PC-3 (cell line): ENCODE measurements at regions not wholly inside any gene's neighbourhood (a gene's known extent, or its start where the extent isn't known, plus 50 kb on each side); places are given as distances from the start of the nearest gene placed in this dataset.

ENCODE experiments used
- ATAC-seq: fragments of 200-7000 bp; cut with Tn5 transposase; 2 replicates; pipeline ENCODE4 v1.9.1; 2020; ENCODE audit warnings: mild to moderate bottlenecking, moderate library complexity
- BruUV-seq: library from RNA; stranded (reverse); fragments of 400-500 nt; replicated peaks from 2 replicates; lab custom pipeline; 2021; lab: Mats Ljungman, UMichigan
- CTCF ChIA-PET: fragments of 300-600 bp; sonication (Branson Sonifier 250); formaldehyde crosslinking; loops from one replicate; lab custom pipeline; 2022; ENCODE audit warnings: antibody characterized with exemption; lab: Charles Lee
- POLR2A ChIA-PET: fragments of 300-600 bp; sonication (Branson Sonifier 250); formaldehyde crosslinking; loops from one replicate; lab custom pipeline; 2022; ENCODE audit warnings: antibody characterized with exemption; ENCODE audit not compliant: unreplicated experiment; lab: Charles Lee
- DNase-seq: peaks from one replicate; pipeline ENCODE4 v3.0.0-alpha.2; 2015
- H2AFZ ChIP-seq: fragments of 300-600 bp; sonication (generic); 2 replicates; pipeline ENCODE4 v1.6.0; 2016; ENCODE audit warnings: antibody characterized with exemption, low read length
- H3F3A ChIP-seq: fragments of 300-600 bp; sonication (generic); one replicate; pipeline ENCODE4 v1.6.0; 2017; ENCODE audit warnings: antibody characterized with exemption, low read length, control low read depth, mild to moderate bottlenecking; ENCODE audit not compliant: unreplicated experiment
- H3K27ac ChIP-seq: fragments of 300-600 bp; sonication (generic); 2 replicates; pipeline ENCODE4 v1.5.1; 2016; ENCODE audit warnings: mild to moderate bottlenecking, low read length
- H3K27me3 ChIP-seq: fragments of 300-600 bp; sonication (generic); 2 replicates; pipeline ENCODE4 v1.6.1; 2016; ENCODE audit warnings: low read length, mixed read lengths
- H3K36me3 ChIP-seq: fragments of 300-600 bp; sonication (generic); 2 replicates; pipeline ENCODE4 v1.6.1; 2016; ENCODE audit warnings: low read depth, mixed run types, low read length, mixed read lengths
- H3K4me1 ChIP-seq: fragments of 300-600 bp; sonication (generic); 2 replicates; pipeline ENCODE4 v1.5.1; 2016; ENCODE audit warnings: low read length; ENCODE audit not compliant: insufficient read depth
- H3K4me2 ChIP-seq: fragments of 300-600 bp; sonication (generic); 2 replicates; pipeline ENCODE4 v1.6.0; 2016; ENCODE audit warnings: low read length
- H3K4me3 ChIP-seq: fragments of 300-600 bp; sonication (generic); 2 replicates; pipeline ENCODE4 v1.5.1; 2016; ENCODE audit warnings: mild to moderate bottlenecking, low read length, mixed read lengths
- H3K79me2 ChIP-seq: fragments of 300-600 bp; sonication (generic); 2 replicates; pipeline ENCODE4 v1.6.1; 2017; ENCODE audit warnings: low read length, mixed read lengths
- H3K9ac ChIP-seq: fragments of 300-600 bp; sonication (generic); 2 replicates; pipeline ENCODE4 v1.6.0; 2016; ENCODE audit warnings: mild to moderate bottlenecking, low read length
- H3K9me2 ChIP-seq: fragments of 300-600 bp; sonication (generic); replicated peaks from 2 replicates; pipeline ENCODE4 v1.6.1; 2016; ENCODE audit warnings: mixed run types, low read length, mixed read lengths
- H3K9me3 ChIP-seq: fragments of 300-600 bp; sonication (generic); 2 replicates; pipeline ENCODE4 v1.6.1; 2016; ENCODE audit warnings: low read length, mixed read lengths
- H4K20me1 ChIP-seq: fragments of 300-600 bp; sonication (generic); 2 replicates; pipeline ENCODE4 v1.6.1; 2016; ENCODE audit warnings: low read length, mixed read lengths
- CTCF ChIP-seq: fragments of 300-600 bp; sonication (generic); conservative IDR thresholded peaks from 2 replicates; pipeline ENCODE4 v1.5.1; 2017; ENCODE audit warnings: antibody characterized with exemption, low read depth, mild to moderate bottlenecking, low read length
- EZH2 ChIP-seq: fragments of 300-600 bp; sonication (generic); IDR thresholded peaks from one replicate; pipeline ENCODE4 v1.6.1; 2017; ENCODE audit warnings: antibody characterized with exemption, mild to moderate bottlenecking, low read length; ENCODE audit not compliant: unreplicated experiment
- EZH2phosphoT487 ChIP-seq: fragments of 300-600 bp; sonication (generic); IDR thresholded peaks from 2 replicates; pipeline ENCODE4 v1.6.1; 2018; ENCODE audit warnings: mild to moderate bottlenecking, antibody characterized with exemption, low read length, borderline replicate concordance
- intact Hi-C: fragments of 100-400 bp; cut with micrococcal nuclease; formaldehyde crosslinking; loops from 2 replicates; pipeline ENCODE4 v1.9.0; 2023

- intact Hi-C loops = no loop called here
- Histone ChIP-seq H3K9me2 (no peaks in the 10 kb centered on the region), H3F3A (no peaks in the 10 kb centered on the region), H3K79me2 (no peaks in the 10 kb centered on the region), H3K27ac (no peak overlapping the region), H3K4me1 (no peaks in the 10 kb centered on the region), H3K9ac (no peak overlapping the region), H3K9me3 (no peaks in the 10 kb centered on the region), H2AFZ (no peak overlapping the region), H3K4me2 (no peak overlapping the region), H3K27me3 (no peaks in the 10 kb centered on the region), H3K36me3 (no peaks in the 10 kb centered on the region), H4K20me1 (no peaks in the 10 kb centered on the region), H3K4me3 (no peak overlapping the region)
- ChIA-PET POLR2A (no interaction called here), CTCF (no interaction called here)
- DNase-seq (peak; percentile 13), ATAC-seq (no peak)
- TF ChIP-seq CTCF (no peak), EZH2phosphoT487 (no peak), EZH2 (no peak)
- no TSS peak for BruUV-seq
Observed at GRCh38 chr1:107003972-107004371, 52.5 kb upstream of the PRMT6 start.

- ATAC-seq = no peak
- ChIA-PET CTCF (no interaction called here), POLR2A (no interaction called here)
Observed at GRCh38 chr1:107004421-107004820, 52.1 kb upstream of the PRMT6 start.

More at GRCh38 chr1:107004421-107004820, 52.1 kb upstream of the PRMT6 start:
- TF ChIP-seq EZH2 (no peak), EZH2phosphoT487 (no peak), CTCF (no peak)
- no peak for DNase-seq
- no peaks in the 10 kb centered on the region for H4K20me1 ChIP-seq
- H3K27ac ChIP-seq = no peak overlapping the region
- H3K4me2 ChIP-seq = no peak overlapping the region
- H3K9me3 ChIP-seq = no peaks in the 10 kb centered on the region
- no peaks in the 10 kb centered on the region for H3K27me3 ChIP-seq
- no TSS peak for BruUV-seq
- H3K9me2 ChIP-seq = no peaks in the 10 kb centered on the region
- no peaks in the 10 kb centered on the region for H3F3A ChIP-seq
- intact Hi-C loops = no loop called here
- no peak overlapping the region for H2AFZ ChIP-seq
- H3K36me3 ChIP-seq = no peaks in the 10 kb centered on the region
- H3K79me2 ChIP-seq = no peaks in the 10 kb centered on the region
- H3K4me1 ChIP-seq = no peaks in the 10 kb centered on the region
- H3K4me3 ChIP-seq = no peak overlapping the region
- no peak overlapping the region for H3K9ac ChIP-seq
